ENCODE measurements at regions not wholly inside any gene's neighbourhood (a gene's known extent, or its start where the extent isn't known, plus 50 kb on each side); places are given as distances from the start of the nearest gene placed in this dataset.
A peak's percentile ranks its signal among the peaks of the same experiment; 100 is the strongest.

GRCh38 chr2:223524066-223524465, 78.1 kb downstream of the SCG2 start:
- no peaks in the 10 kb centered on the region for H3K9me3 ChIP-seq (ENCODE audit: control insufficient read depth, low read depth, low read length)
- H3K9ac ChIP-seq (ENCODE audit: control insufficient read depth, extremely low read depth, insufficient read depth, low read length) = no peak overlapping the region
- no peak for TF ChIP-seq EZH2 (IDR thresholded peaks at IDR 0.05; ENCODE audit: low read length)
- TF ChIP-seq, protein P1, sequence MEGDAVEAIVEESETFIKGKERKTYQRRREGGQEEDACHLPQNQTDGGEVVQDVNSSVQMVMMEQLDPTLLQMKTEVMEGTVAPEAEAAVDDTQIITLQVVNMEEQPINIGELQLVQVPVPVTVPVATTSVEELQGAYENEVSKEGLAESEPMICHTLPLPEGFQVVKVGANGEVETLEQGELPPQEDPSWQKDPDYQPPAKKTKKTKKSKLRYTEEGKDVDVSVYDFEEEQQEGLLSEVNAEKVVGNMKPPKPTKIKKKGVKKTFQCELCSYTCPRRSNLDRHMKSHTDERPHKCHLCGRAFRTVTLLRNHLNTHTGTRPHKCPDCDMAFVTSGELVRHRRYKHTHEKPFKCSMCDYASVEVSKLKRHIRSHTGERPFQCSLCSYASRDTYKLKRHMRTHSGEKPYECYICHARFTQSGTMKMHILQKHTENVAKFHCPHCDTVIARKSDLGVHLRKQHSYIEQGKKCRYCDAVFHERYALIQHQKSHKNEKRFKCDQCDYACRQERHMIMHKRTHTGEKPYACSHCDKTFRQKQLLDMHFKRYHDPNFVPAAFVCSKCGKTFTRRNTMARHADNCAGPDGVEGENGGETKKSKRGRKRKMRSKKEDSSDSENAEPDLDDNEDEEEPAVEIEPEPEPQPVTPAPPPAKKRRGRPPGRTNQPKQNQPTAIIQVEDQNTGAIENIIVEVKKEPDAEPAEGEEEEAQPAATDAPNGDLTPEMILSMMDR (optimal IDR thresholded peaks at IDR 0.05 in 1 of 3, IDR thresholded peaks at IDR 0.05 in 1 of 3, conservative IDR thresholded peaks at IDR 0.05 in 1 of 3; ENCODE audit: extremely low read depth in 1 of 3, insufficient read depth in 2 of 3, low read length in 3 of 3) = no peak
- no peaks in the 10 kb centered on the region for H3K9me1 ChIP-seq (ENCODE audit: control insufficient read depth, extremely low read depth, insufficient read depth, low read length)
- H3K4me2 ChIP-seq (ENCODE audit: control insufficient read depth, extremely low read depth, insufficient read depth, low read depth, low read length) = no peak overlapping the region
- H2AFZ ChIP-seq (ENCODE audit: control insufficient read depth, low read length) = no peak overlapping the region
- dilution Hi-C loops (cut with MboI; ENCODE audit: extremely low pct_ligation_motif_present, low sequenced_read_pairs) = no loop called here
- no peaks in the 10 kb centered on the region for H4K20me1 ChIP-seq (ENCODE audit: control insufficient read depth, extremely low read depth, insufficient read depth, low read length)
- H3K27ac ChIP-seq (ENCODE audit: control insufficient read depth, insufficient read depth, low read length) = no peak overlapping the region
- no peak for DNase-seq (ENCODE audit: low read depth, low spot score)
- peaks cover 14% of the 10 kb centered on the region for H3K4me1 ChIP-seq (ENCODE audit: control insufficient read depth, extremely low read depth, insufficient read depth, low read length)
- no peaks in the 10 kb centered on the region for H3K27me3 ChIP-seq (ENCODE audit: control insufficient read depth, extremely low read depth, insufficient read depth, low read length)
- no peak overlapping the region for H3K4me3 ChIP-seq (ENCODE audit: control insufficient read depth in 2 of 3, extremely low read depth in 1 of 3, insufficient read depth in 2 of 3, low read depth in 1 of 3, low read length in 3 of 3)
- H3K79me2 ChIP-seq (ENCODE audit: control insufficient read depth, insufficient read depth, low read length) = no peaks in the 10 kb centered on the region
- peak; percentile 34 for FAIRE-seq
- H3K36me3 ChIP-seq (ENCODE audit: control insufficient read depth in 2 of 2, extremely low read depth in 1 of 2, insufficient read depth in 2 of 2, low read length in 2 of 2) = no peaks in the 10 kb centered on the region

GRCh38 chr2:223526106-223526505, 76.1 kb downstream of the SCG2 start:
- TF ChIP-seq, protein P1 (optimal IDR thresholded peaks at IDR 0.05 in 1 of 3, IDR thresholded peaks at IDR 0.05 in 1 of 3, conservative IDR thresholded peaks at IDR 0.05 in 1 of 3; ENCODE audit: extremely low read depth in 1 of 3, insufficient read depth in 2 of 3, low read length in 3 of 3) = peak in 1 of 3 experiments; percentile 29
- TF ChIP-seq EZH2 (IDR thresholded peaks at IDR 0.05; ENCODE audit: low read length) = no peak
- H3K9me1 ChIP-seq (ENCODE audit: control insufficient read depth, extremely low read depth, insufficient read depth, low read length) = no peaks in the 10 kb centered on the region
- no peak overlapping the region for H3K4me3 ChIP-seq (ENCODE audit: control insufficient read depth in 2 of 3, extremely low read depth in 1 of 3, insufficient read depth in 2 of 3, low read depth in 1 of 3, low read length in 3 of 3)
- no peaks in the 10 kb centered on the region for H3K79me2 ChIP-seq (ENCODE audit: control insufficient read depth, insufficient read depth, low read length)
- FAIRE-seq (peak; percentile 74), DNase-seq (ENCODE audit: low read depth, low spot score) (no peak)
- H2AFZ ChIP-seq (ENCODE audit: control insufficient read depth, low read length) = no peak overlapping the region
- no peaks in the 10 kb centered on the region for H3K9me3 ChIP-seq (ENCODE audit: control insufficient read depth, low read depth, low read length)
- dilution Hi-C loops (cut with MboI; ENCODE audit: extremely low pct_ligation_motif_present, low sequenced_read_pairs) = no loop called here
- H3K27me3 ChIP-seq (ENCODE audit: control insufficient read depth, extremely low read depth, insufficient read depth, low read length) = no peaks in the 10 kb centered on the region
- H3K36me3 ChIP-seq (ENCODE audit: control insufficient read depth in 2 of 2, extremely low read depth in 1 of 2, insufficient read depth in 2 of 2, low read length in 2 of 2) = no peaks in the 10 kb centered on the region
- no peaks in the 10 kb centered on the region for H4K20me1 ChIP-seq (ENCODE audit: control insufficient read depth, extremely low read depth, insufficient read depth, low read length)
- peaks cover 15% of the 10 kb centered on the region for H3K4me1 ChIP-seq (ENCODE audit: control insufficient read depth, extremely low read depth, insufficient read depth, low read length)
- no peak overlapping the region for H3K9ac ChIP-seq (ENCODE audit: control insufficient read depth, extremely low read depth, insufficient read depth, low read length)
- H3K4me2 ChIP-seq (ENCODE audit: control insufficient read depth, extremely low read depth, insufficient read depth, low read depth, low read length) = no peak overlapping the region
- H3K27ac ChIP-seq (ENCODE audit: control insufficient read depth, insufficient read depth, low read length) = no peak overlapping the region

Measured in keratinocyte (primary cell).